ENCODE measurements at regions not wholly inside any gene's neighbourhood (a gene's known extent, or its start where the extent isn't known, plus 50 kb on each side); places are given as distances from the start of the nearest gene placed in this dataset.
"Not testable (repeated sequence)": the region's sequence is repeated elsewhere in the genome, so short reads cannot be mapped to it uniquely, and the experiment has no call there.

GRCh38 chrX:859329-859728 lies 228.7 kb downstream of the SHOX start:
- no peak for DNase-seq (ENCODE audit: extremely low read depth in 1 of 2, low read depth in 1 of 2)

DNA sequence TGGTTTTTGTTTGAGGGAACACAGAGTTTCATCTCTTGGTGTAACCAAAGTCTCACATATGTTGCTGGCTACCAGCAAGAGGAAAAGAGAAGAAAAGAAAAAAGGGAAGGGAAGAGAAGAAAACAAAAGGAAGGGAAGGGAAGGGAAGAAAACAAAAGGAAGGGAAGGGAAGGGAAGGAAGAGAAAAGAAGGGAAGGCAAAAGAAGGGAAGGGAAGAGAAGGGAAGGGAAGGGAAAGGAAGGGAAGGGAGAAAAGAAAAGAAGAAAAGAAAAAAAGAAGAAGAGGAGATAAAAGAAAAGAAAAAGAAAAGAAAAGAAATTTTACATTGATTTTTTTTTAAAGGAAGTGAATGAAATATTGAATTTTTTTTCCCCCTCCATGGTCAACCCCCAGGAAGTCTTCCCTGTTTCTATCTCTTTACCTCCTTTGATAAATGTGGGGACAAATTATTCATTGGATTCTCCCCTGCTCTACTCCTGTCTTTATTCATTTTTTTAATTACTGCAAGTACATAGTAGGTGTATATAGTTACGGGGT lies 228.0 kb downstream of the SHOX start:
- no peak for DNase-seq (ENCODE audit: extremely low read depth in 1 of 2, low read depth in 1 of 2)

DNA sequence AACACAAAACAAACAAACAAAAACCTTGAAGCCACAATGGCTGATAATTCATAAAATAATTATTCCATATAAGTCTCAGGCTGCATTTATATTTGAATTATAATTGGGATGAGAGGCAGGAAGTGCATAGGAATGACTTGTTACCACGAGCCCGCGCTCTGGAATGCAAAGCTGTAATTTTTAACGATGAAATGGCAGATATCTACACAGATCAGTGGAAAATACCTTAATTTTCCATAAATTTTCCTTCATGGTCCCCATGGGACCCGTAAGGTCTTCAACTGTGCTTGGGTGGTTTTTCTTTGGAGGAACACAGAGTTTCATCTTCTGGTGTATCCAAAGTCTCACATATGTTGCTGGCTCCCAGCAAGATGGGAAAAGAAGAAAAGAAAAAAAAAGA lies 226.8 kb downstream of the SHOX start:
- no peak for DNase-seq (ENCODE audit: extremely low read depth in 1 of 2, low read depth in 1 of 2)

- DNase-seq (ENCODE audit: extremely low read depth in 1 of 2, low read depth in 1 of 2): no peak
These were observed 226.1 kb downstream of the SHOX start for GRCh38 chrX:856566-857290.

GRCh38 chrX:853304-853703 lies 222.7 kb downstream of the SHOX start:
- DNase-seq (ENCODE audit: extremely low read depth in 1 of 2, low read depth in 1 of 2): no peak

DNA sequence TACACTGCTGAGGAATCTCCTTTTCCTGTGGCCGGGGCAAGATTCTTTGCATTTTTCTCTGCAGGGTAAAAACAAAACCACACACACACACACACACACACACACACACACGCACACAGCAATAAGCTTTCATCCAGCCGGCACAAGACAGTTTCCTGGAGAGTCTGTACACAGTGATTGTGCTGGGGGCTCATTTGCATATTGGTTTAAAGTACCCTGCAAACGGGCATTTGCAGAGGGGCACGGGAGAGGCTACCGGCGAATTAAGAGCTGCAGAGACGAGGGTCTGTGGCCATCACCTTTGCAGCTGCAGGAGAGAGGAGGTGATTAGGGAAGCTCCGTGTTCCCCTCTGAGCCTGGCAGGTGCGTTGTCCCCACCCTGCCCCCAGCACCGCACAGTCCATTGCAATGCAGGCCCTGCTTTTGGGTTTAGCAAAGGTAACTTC lies 219.9 kb downstream of the SHOX start:
- DNase-seq (ENCODE audit: extremely low read depth in 1 of 2, low read depth in 1 of 2): no peak

DNA sequence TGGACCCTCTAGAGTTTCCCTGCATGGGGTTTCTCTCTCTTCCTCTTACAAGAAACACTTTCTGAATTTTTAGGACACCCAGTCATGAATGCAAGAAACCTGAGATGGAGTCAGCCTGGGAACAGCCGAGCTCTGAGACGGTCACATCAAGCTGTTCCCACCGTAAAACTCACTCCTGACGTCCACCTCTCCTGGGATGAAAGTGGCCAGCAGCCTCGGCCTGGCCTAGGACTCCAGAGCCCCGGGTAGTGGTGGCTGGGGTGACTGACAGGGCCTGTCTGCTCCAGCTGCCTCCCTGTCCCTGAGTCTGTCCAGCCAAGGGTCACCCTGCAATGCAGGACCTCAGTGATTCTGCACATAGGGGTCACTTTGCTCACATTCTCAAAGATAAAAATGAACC lies 217.8 kb downstream of the SHOX start:
- DNase-seq (ENCODE audit: extremely low read depth in 1 of 2, low read depth in 1 of 2): no peak

DNA sequence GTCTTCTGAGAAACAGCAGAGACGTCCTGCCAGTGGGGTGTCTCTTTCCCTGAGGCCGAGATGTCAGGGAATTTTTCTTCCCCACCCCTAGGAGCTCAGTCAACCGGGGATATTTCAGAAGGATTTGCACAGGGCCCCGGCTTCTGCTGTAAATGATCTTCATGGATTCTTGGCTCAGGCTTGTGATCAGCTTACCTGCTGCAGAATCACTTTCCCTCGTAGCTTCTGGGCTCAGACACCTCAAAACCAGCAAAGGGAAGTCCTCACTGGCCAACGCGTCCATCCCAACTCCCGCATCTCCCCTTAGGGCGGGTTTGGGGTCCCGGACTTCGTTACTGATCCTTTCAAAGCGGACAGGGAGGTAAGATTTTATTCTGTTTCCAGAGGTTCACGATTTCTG lies 212.7 kb downstream of the SHOX start:
- DNase-seq (ENCODE audit: extremely low read depth in 1 of 2, low read depth in 1 of 2): no peak

DNA sequence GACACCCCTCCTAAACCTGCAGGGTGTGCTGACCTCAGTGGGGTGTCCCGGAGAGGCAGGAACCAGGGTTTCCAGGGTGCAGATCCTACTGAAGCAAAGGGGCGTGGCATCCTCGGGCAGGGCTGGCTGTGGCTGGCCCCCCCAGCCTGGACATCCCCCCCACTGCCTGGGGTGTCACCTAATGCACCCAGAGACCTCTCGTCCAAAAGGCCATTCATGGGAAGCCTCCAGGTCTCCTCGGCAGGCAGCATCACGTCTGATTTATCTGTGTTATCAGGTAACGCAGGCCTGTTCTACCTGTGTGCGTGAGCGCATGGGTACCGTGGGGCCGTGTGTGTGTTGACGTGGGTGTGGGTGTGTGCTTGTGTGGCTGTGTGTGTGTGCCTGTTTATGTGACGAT lies 210.0 kb downstream of the SHOX start:
- no peak for DNase-seq (ENCODE audit: extremely low read depth in 1 of 2, low read depth in 1 of 2)

DNA sequence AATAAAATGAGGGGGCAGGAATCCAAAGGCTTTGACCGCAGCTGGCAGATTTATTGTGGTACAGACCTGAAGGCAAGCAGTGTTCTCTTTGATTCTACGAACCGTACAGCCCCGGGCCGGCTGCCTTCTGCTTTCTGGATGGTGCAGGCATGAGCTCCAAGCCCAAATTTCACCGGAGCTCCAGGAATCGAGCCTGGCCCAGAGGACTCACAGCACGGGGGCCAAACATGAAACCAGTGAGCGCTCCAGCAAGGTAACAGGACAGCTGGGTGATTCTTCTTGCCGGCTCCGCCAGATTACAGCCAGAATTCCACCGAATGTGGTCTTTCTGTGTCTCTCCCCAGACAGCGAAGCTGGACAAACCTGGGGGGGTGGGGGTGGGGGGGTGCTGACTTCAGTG lies 208.1 kb downstream of the SHOX start:
- not testable (repeated sequence) for DNase-seq (ENCODE audit: extremely low read depth in 1 of 2, low read depth in 1 of 2)

DNA sequence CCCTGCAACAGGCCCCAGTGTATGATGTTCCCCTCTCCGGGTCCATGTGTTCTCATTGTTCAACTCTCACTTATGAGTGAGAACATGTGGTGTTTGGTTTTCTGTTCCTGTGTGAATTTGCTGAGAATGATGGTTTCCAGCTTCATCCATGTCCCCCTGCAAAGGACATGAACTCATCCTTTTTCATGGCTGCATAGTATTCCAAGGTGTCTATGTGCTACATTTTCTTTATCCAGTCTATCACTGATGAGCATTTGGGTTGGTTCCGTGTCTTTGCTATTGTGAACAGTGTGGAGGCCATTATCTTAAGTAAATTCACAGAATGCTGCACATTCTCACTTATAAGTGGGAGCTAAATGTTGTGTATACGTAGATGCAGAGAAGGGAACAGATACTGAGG lies 205.3 kb downstream of the SHOX start:
- DNase-seq (ENCODE audit: extremely low read depth in 1 of 2, low read depth in 1 of 2): not testable (repeated sequence)

DNA sequence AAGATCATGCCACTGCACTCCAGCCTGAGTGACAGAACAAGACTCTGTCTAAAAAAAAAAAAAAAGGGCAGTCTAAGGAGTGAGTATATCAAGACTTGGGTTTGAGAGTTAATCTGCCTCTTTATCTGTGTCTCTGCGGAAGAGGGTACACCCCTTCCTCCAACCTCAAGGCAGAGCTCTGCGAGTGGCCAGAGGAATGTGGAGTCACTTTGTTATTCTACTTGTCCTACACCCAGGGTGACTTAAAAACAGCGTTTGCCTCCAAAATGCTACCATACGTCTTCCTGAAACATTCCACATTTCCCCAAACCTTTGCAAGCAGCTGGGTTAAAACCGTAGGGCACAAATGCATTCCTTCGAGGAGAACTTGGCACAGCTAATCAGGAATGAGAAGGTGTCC lies 199.9 kb downstream of the SHOX start:
- no peak for DNase-seq (ENCODE audit: extremely low read depth in 1 of 2, low read depth in 1 of 2)

DNA sequence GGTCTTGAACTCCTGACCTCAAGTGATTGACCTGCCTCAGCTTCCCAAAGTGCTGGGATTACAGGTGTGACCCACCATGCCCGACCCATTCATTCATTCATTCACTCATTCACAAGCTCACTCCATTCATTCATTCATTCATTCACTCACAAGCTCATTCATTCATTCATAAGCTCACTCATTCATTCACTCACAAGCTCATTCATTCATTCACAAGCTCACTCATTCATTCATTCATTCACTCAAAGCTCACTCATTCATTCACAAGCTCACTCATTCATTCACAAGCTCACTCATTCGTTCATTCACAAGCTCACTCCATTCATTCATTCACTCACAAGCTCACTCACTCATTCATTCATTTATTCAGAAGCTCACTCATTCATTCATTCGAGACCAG lies 198.6 kb downstream of the SHOX start:
- no peak for DNase-seq (ENCODE audit: extremely low read depth in 1 of 2, low read depth in 1 of 2)

DNA sequence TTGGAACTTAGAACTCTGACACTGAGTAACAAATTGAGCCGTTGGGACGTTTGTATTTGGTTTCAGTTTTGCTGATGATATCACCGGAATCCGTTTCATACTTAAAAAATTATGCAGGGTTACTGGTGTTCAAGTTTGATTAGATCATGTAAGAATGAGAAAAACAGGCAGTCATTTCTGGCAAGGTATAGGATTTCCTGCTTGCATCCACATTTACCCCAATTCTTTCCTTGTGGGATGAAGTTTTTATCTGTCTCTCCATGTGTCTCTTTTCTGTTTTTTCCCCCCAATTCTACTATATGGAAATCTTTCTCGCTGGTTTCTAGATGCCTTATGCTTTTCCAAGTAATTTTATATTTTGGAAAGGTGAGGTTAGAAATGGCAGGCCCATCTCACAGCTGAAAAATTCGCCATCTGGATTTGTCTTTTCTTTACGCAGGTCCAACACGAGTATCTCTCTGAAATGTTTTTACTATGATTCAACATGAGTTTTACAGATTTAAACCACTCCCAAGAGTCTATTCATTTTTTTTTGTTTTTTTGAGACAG lies 197.9 kb downstream of the SHOX start:
- DNase-seq (ENCODE audit: extremely low read depth in 1 of 2, low read depth in 1 of 2): no peak

GRCh38 chrX:826448-826847 lies 195.9 kb downstream of the SHOX start:
- DNase-seq (ENCODE audit: extremely low read depth in 1 of 2, low read depth in 1 of 2): no peak

- DNase-seq (ENCODE audit: extremely low read depth in 1 of 2, low read depth in 1 of 2): no peak
These were observed 195.4 kb downstream of the SHOX start for GRCh38 chrX:825991-826390.

DNA sequence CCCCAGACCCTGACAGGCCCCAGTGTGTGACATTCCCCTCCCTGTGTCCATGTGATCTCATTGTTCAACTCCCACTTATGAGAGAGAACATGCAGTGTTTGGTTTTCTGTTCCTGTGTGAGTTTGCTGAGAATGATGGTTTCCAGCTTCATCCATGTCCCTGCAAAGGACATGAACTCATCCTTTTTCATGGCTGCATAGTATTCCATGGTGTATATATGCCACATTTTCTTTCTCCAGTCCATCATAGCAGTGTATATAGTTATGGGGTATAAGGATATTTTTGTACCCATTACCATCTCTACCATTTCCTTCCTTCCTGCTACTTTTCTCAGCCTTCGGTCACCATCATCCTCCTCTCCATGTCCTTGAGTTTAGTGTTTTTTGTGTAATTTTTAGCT lies 192.5 kb downstream of the SHOX start:
- DNase-seq (ENCODE audit: extremely low read depth in 1 of 2, low read depth in 1 of 2): not testable (repeated sequence)

GRCh38 chrX:821327-822107 lies 190.9 kb downstream of the SHOX start:
- no peak for DNase-seq (ENCODE audit: extremely low read depth in 1 of 2, low read depth in 1 of 2)

DNA sequence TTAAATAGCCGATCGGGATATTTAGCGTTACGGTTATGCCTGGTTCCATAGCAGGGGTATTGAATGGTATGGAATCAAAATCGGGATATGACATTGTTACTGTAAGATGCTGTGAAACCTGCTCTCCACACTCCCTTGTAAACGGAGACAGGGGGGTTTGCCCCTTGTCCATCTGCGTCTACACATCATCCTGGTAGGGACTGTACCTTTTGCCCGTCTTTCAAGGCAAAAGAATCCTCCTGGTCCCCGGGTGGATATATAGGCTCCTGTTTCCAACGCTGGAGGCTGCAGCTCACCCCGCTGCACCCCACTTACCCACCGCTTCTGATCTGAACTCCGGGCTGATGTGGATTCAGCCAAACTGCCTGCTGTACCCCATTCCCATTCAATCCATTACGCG lies 189.1 kb downstream of the SHOX start:
- no peak for DNase-seq (ENCODE audit: extremely low read depth in 1 of 2, low read depth in 1 of 2)

GRCh38 chrX:817759-818300 lies 187.2 kb downstream of the SHOX start:
- no peak for DNase-seq (ENCODE audit: extremely low read depth in 1 of 2, low read depth in 1 of 2)

- not testable (repeated sequence) for DNase-seq (ENCODE audit: extremely low read depth in 1 of 2, low read depth in 1 of 2)
These were observed 186.6 kb downstream of the SHOX start for GRCh38 chrX:817147-817546.

DNA sequence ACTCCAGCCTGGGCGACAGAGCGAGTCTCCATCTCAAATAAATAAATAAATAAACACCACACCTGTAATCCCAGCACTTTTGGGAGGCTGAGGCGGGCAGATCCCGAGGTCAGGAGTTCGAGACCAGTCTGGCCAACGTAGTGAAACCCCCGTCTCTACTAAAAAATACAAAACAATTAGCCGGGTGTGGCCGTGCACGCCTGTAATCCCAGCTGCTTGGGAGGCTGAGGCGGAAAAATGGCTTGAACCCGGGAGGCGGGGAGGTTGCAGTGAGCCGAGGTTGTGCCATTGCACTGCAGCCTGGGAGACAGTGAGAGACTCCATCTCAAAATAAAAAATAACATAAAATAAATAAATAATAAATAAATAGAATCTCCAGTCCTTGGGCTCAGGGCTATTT lies 185.8 kb downstream of the SHOX start:
- no peak for DNase-seq (ENCODE audit: extremely low read depth in 1 of 2, low read depth in 1 of 2)

Data from activated CD8-positive, alpha-beta memory T cell treated with anti-CD3 and anti-CD28 coated beads for 1 hour (primary cell).